Peyer's patch (tissue), 4 donors: ENCODE measurements at regions not wholly inside any gene's neighbourhood (a gene's known extent, or its start where the extent isn't known, plus 50 kb on each side); places are given as distances from the start of the nearest gene placed in this dataset.

Source experiments
- DNase-seq, 3 donors: peaks; one replicate each; pipeline ENCODE4 v3.0.0-alpha.2; 2017 to 2019
- H3K27ac ChIP-seq, 4 donors: fragments of 200-600 bp; sonication (generic); one replicate each; pipeline ENCODE4 v1.5.1; 2016 to 2019
- H3K27me3 ChIP-seq, 2 donors: fragments of 200-600 bp; sonication (generic); one replicate each; pipeline ENCODE4 v1.5.1; 2019
- H3K36me3 ChIP-seq, 3 donors: fragments of 200-600 bp; sonication (generic); one replicate each; pipeline ENCODE4 v1.5.1; 2016 to 2019
- H3K4me1 ChIP-seq, 4 donors: fragments of 200-600 bp; sonication (generic); one replicate each; pipeline ENCODE4 v1.5.1; 2016 to 2019
- H3K4me3 ChIP-seq, 4 donors: fragments of 200-600 bp; sonication (generic); 1 replicate in 3 of 4; 2 replicates in 1 of 4; pipeline ENCODE4 v1.5.1; 2016 to 2019; ENCODE audit warnings: mild to moderate bottlenecking in 1 of 4
- H3K9me3 ChIP-seq, 4 donors: fragments of 200-600 bp; sonication (generic); one replicate each; pipeline ENCODE4 v1.5.1; 2016 to 2019; ENCODE audit warnings: mild to moderate bottlenecking in 1 of 4
- CTCF ChIP-seq, 6 experiments: fragments of 450-650 bp in 4 of 6; fragments of 200-600 bp in 2 of 6; sonication (generic) in 1 of 6; IDR thresholded peaks; one replicate each; pipeline ENCODE4 v1.5.1; 2017 to 2019; ENCODE audit warnings: antibody characterized with exemption in 6 of 6, mild to moderate bottlenecking in 3 of 6, moderate library complexity in 1 of 6
- POLR2A ChIP-seq, 2 donors: fragments of 450-650 bp; IDR thresholded peaks; one replicate each; pipeline ENCODE4 v1.5.1; 2017; ENCODE audit warnings: antibody characterized with exemption in 2 of 2, mild to moderate bottlenecking in 2 of 2, moderate library complexity in 2 of 2

DNA sequence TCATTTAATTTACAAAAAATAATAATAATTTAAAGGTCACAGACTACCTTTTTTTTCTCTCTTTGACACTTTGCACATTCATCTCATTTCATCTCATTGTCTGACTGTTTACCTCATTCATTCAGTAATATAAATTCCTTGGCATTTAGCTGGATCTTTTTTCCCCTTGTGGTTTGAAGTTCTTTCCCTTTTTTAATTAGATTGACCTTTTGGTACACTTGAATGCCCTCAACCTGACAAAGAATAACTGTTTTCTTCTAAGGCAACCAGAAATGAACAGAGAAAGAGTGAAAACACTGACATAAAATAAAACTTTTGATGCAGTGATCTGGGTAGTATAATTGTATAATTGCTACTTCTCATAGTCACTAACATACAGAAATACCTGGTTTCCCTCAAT lies 774.9 kb upstream of the NOVA1 start:
- H3K4me1 ChIP-seq = no peaks in the 10 kb centered on the region
- DNase-seq = no peak
- no peaks in the 10 kb centered on the region for H3K36me3 ChIP-seq
- no peaks in the 10 kb centered on the region for H3K27me3 ChIP-seq
- H3K27ac ChIP-seq = no peak overlapping the region
- H3K9me3 ChIP-seq = no peaks in the 10 kb centered on the region
- no peak overlapping the region for H3K4me3 ChIP-seq
- no peak for TF ChIP-seq CTCF (IDR thresholded peaks at IDR 0.05)
- no peak for TF ChIP-seq POLR2A (IDR thresholded peaks at IDR 0.05)

- no peak overlapping the region for H3K4me3 ChIP-seq
- H3K27ac ChIP-seq = no peak overlapping the region
- DNase-seq = no peak
- no peaks in the 10 kb centered on the region for H3K4me1 ChIP-seq
- H3K36me3 ChIP-seq = no peaks in the 10 kb centered on the region
- H3K9me3 ChIP-seq = no peaks in the 10 kb centered on the region
- TF ChIP-seq POLR2A (IDR thresholded peaks at IDR 0.05) = no peak
- TF ChIP-seq CTCF (IDR thresholded peaks at IDR 0.05) = no peak
- H3K27me3 ChIP-seq = no peaks in the 10 kb centered on the region
Observed at GRCh38 chr14:27384124-27384523, 786.3 kb upstream of the NOVA1 start.

GRCh38 chr14:27386391-27386790 lies 788.6 kb upstream of the NOVA1 start:
- no peaks in the 10 kb centered on the region for H3K9me3 ChIP-seq
- TF ChIP-seq POLR2A (IDR thresholded peaks at IDR 0.05) = no peak
- TF ChIP-seq CTCF (IDR thresholded peaks at IDR 0.05) = no peak
- no peaks in the 10 kb centered on the region for H3K27me3 ChIP-seq
- H3K4me3 ChIP-seq = no peak overlapping the region
- H3K4me1 ChIP-seq = no peaks in the 10 kb centered on the region
- DNase-seq = no peak
- no peak overlapping the region for H3K27ac ChIP-seq
- H3K36me3 ChIP-seq = no peaks in the 10 kb centered on the region

GRCh38 chr14:27387463-27387862 lies 789.6 kb upstream of the NOVA1 start:
- no peak for DNase-seq
- Histone ChIP-seq H3K4me1 (no peaks in the 10 kb centered on the region), H3K36me3 (no peaks in the 10 kb centered on the region), H3K4me3 (no peak overlapping the region), H3K27ac (no peak overlapping the region), H3K27me3 (no peaks in the 10 kb centered on the region), H3K9me3 (no peaks in the 10 kb centered on the region)
- TF ChIP-seq CTCF (IDR thresholded peaks at IDR 0.05) (no peak), POLR2A (IDR thresholded peaks at IDR 0.05) (no peak)

DNA sequence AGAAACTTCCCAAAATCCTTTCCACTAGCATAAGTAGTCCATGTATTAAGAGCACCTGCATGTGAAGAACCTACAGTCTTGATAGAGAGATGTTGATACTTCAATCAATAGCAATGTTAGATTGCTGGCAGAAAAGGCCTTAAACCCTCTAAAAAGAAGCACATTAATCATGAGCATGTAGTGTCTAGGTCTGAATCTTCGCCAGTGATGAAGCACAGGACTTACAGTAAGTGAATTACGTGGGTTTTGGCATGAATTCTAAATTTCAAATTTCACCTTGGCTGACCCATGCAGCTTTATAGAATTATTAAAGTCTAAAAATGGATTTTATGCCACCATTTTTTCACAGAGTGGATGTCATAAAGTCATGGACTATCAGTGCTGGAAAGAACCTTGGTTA lies 791.6 kb upstream of the NOVA1 start:
- Histone ChIP-seq H3K9me3 (no peaks in the 10 kb centered on the region), H3K36me3 (no peaks in the 10 kb centered on the region), H3K27me3 (no peaks in the 10 kb centered on the region), H3K4me3 (no peak overlapping the region), H3K4me1 (no peaks in the 10 kb centered on the region), H3K27ac (no peak overlapping the region)
- DNase-seq = no peak
- TF ChIP-seq CTCF (IDR thresholded peaks at IDR 0.05) (no peak), POLR2A (IDR thresholded peaks at IDR 0.05) (no peak)

GRCh38 chr14:27390155-27390554 lies 792.3 kb upstream of the NOVA1 start:
- no peaks in the 10 kb centered on the region for H3K4me1 ChIP-seq
- no peak for DNase-seq
- H3K36me3 ChIP-seq = no peaks in the 10 kb centered on the region
- H3K27ac ChIP-seq = no peak overlapping the region
- H3K27me3 ChIP-seq = no peaks in the 10 kb centered on the region
- no peaks in the 10 kb centered on the region for H3K9me3 ChIP-seq
- H3K4me3 ChIP-seq = no peak overlapping the region
- TF ChIP-seq POLR2A (IDR thresholded peaks at IDR 0.05) (no peak), CTCF (IDR thresholded peaks at IDR 0.05) (no peak)
